ENCODE measurements at regions not wholly inside any gene's neighbourhood (a gene's known extent, or its start where the extent isn't known, plus 50 kb on each side); places are given as distances from the start of the nearest gene placed in this dataset.

- TF ChIP-seq, protein P1, sequence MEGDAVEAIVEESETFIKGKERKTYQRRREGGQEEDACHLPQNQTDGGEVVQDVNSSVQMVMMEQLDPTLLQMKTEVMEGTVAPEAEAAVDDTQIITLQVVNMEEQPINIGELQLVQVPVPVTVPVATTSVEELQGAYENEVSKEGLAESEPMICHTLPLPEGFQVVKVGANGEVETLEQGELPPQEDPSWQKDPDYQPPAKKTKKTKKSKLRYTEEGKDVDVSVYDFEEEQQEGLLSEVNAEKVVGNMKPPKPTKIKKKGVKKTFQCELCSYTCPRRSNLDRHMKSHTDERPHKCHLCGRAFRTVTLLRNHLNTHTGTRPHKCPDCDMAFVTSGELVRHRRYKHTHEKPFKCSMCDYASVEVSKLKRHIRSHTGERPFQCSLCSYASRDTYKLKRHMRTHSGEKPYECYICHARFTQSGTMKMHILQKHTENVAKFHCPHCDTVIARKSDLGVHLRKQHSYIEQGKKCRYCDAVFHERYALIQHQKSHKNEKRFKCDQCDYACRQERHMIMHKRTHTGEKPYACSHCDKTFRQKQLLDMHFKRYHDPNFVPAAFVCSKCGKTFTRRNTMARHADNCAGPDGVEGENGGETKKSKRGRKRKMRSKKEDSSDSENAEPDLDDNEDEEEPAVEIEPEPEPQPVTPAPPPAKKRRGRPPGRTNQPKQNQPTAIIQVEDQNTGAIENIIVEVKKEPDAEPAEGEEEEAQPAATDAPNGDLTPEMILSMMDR (IDR thresholded peaks at IDR 0.05; ENCODE audit: low read depth, low read length): no peak
- TF ChIP-seq POLR2A (IDR thresholded peaks at IDR 0.05; ENCODE audit: extremely low read depth, insufficient read length): no peak
Measured at GRCh38 chr21:19034041-19034440, 630.5 kb upstream of the TMPRSS15 start.
